HepG2 (cell line): ENCODE measurements at regions not wholly inside any gene's neighbourhood (a gene's known extent, or its start where the extent isn't known, plus 50 kb on each side); places are given as distances from the start of the nearest gene placed in this dataset.
A peak's percentile ranks its signal among the peaks of the same experiment; 100 is the strongest.

Experiments used
- ARID2 ChIP-seq: sonication (generic); formaldehyde crosslinking; IDR thresholded peaks from 2 replicates; pipeline ENCODE4 v1.8.1; 2022; ENCODE audit warnings: mild to moderate bottlenecking, missing genetic modification reagents, borderline replicate concordance
- CREB1 ChIP-seq, 2 experiments: fragments of 450-650 bp in 1 of 2; IDR thresholded peaks; 2 replicates each; pipeline ENCODE4 v1.6.1; 2016 to 2017; ENCODE audit warnings: control low read depth in 1 of 2, mild to moderate bottlenecking in 1 of 2, missing compliant biosample characterization in 1 of 2, missing genetic modification characterization in 1 of 2
- CREB3 ChIP-seq: sonication (generic); formaldehyde crosslinking; IDR thresholded peaks from 2 replicates; pipeline ENCODE4 v1.5.0; 2020; ENCODE audit warnings: missing genetic modification reagents
- CREM ChIP-seq, 2 experiments: sonication (generic) in 1 of 2; formaldehyde crosslinking in 1 of 2; IDR thresholded peaks; 2 replicates each; pipeline versions ENCODE4 v1.4.0 to v1.6.1; 2016 to 2020; ENCODE audit warnings: antibody characterized with exemption in 1 of 2, mild to moderate bottlenecking in 1 of 2, missing genetic modification reagents in 1 of 2
- GABPB1 ChIP-seq: IDR thresholded peaks from 2 replicates; pipeline ENCODE4 v1.6.1; 2016; ENCODE audit warnings: mild to moderate bottlenecking, missing genetic modification reagents, moderate library complexity, missing compliant biosample characterization
- HNF4G ChIP-seq, 2 experiments: sonication (generic) in 1 of 2; formaldehyde crosslinking in 1 of 2; IDR thresholded peaks; 2 replicates each; pipeline versions ENCODE4 v1.4.0 to v1.6.1; 2011 to 2020; ENCODE audit warnings: borderline replicate concordance in 2 of 2, low read depth in 2 of 2, mild to moderate bottlenecking in 2 of 2, low read length in 1 of 2, missing genetic modification reagents in 1 of 2, moderate library complexity in 1 of 2
- LCORL ChIP-seq, 2 experiments: fragments of 450-650 bp in 1 of 2; sonication (generic) in 1 of 2; formaldehyde crosslinking in 1 of 2; IDR thresholded peaks; 2 replicates each; pipeline versions ENCODE4 v1.5.0 to v1.6.1; 2017 to 2020; ENCODE audit warnings: antibody characterized with exemption in 1 of 2, missing genetic modification reagents in 1 of 2
- NFATC3 ChIP-seq: sonication (generic); formaldehyde crosslinking; IDR thresholded peaks from 2 replicates; pipeline ENCODE4 v1.5.1; 2020; ENCODE audit warnings: mild to moderate bottlenecking, missing genetic modification reagents
- NR2F6 ChIP-seq, 2 experiments: IDR thresholded peaks; 2 replicates each; pipeline ENCODE4 v1.6.1; 2016; ENCODE audit warnings: antibody characterized with exemption in 1 of 2, mild to moderate bottlenecking in 1 of 2
- PITX1 ChIP-seq: sonication (generic); formaldehyde crosslinking; IDR thresholded peaks from 2 replicates; pipeline ENCODE4 v1.5.1; 2020; ENCODE audit warnings: mild to moderate bottlenecking, missing genetic modification reagents
- SOX13 ChIP-seq, 3 experiments: fragments of 450-650 bp in 1 of 3; sonication (generic) in 1 of 3; formaldehyde crosslinking in 1 of 3; IDR thresholded peaks in 2 of 3; conservative IDR thresholded peaks in 1 of 3; 2 replicates each; pipeline versions ENCODE4 v1.5.0 to v1.6.1; 2016 to 2020; ENCODE audit warnings: antibody characterized with exemption in 1 of 3, mild to moderate bottlenecking in 1 of 3, missing compliant biosample characterization in 1 of 3, missing genetic modification reagents in 1 of 3, moderate library complexity in 1 of 3
- TAF15 ChIP-seq: fragments of 200-400 bp; formaldehyde crosslinking; IDR thresholded peaks from one replicate; pipeline ENCODE4 v1.6.1; 2018; ENCODE audit warnings: mild to moderate bottlenecking, low read depth, low read length; ENCODE audit not compliant: poor library complexity, severe bottlenecking
- ZBTB21 ChIP-seq: sonication (generic); formaldehyde crosslinking; IDR thresholded peaks from 2 replicates; pipeline ENCODE4 v1.4.0; 2020; ENCODE audit warnings: missing genetic modification reagents
- ZFX ChIP-seq: sonication (generic); formaldehyde crosslinking; IDR thresholded peaks from 2 replicates; pipeline ENCODE4 v1.4.0; 2020; ENCODE audit warnings: mild to moderate bottlenecking, low read depth, missing genetic modification reagents, moderate library complexity
- ZKSCAN8 ChIP-seq: IDR thresholded peaks from 2 replicates; pipeline ENCODE4 v1.6.1; 2016; ENCODE audit warnings: borderline replicate concordance, missing genetic modification reagents, missing compliant biosample characterization
- ZNF24 ChIP-seq: fragments of 450-650 bp; IDR thresholded peaks from 2 replicates; pipeline ENCODE4 v1.6.1; 2017; ENCODE audit warnings: antibody characterized with exemption, mild to moderate bottlenecking
- ZNF326 ChIP-seq: sonication (generic); formaldehyde crosslinking; IDR thresholded peaks from 2 replicates; pipeline ENCODE4 v1.4.0; 2020; ENCODE audit warnings: missing genetic modification reagents, borderline replicate concordance
- ZNF709 ChIP-seq: sonication (generic); formaldehyde crosslinking; IDR thresholded peaks from 2 replicates; pipeline ENCODE4 v1.5.0; 2020; ENCODE audit warnings: mild to moderate bottlenecking, missing genetic modification reagents
- ZNF768 ChIP-seq: sonication (generic); formaldehyde crosslinking; IDR thresholded peaks from 2 replicates; pipeline ENCODE4 v1.4.0; 2020; ENCODE audit warnings: missing genetic modification reagents
- TF ChIP-seq, protein P1 (sequence below): sonication (generic); formaldehyde crosslinking; IDR thresholded peaks from 2 replicates; pipeline ENCODE4 v1.8.0; 2022; ENCODE audit warnings: missing genetic modification reagents, mild to moderate bottlenecking, inconsistent platforms, borderline replicate concordance
- TF ChIP-seq, protein P2 (sequence below): sonication (generic); formaldehyde crosslinking; IDR thresholded peaks from 2 replicates; pipeline ENCODE4 v1.8.0; 2022; ENCODE audit warnings: missing genetic modification reagents, mild to moderate bottlenecking, moderate library complexity, borderline replicate concordance

DNA sequence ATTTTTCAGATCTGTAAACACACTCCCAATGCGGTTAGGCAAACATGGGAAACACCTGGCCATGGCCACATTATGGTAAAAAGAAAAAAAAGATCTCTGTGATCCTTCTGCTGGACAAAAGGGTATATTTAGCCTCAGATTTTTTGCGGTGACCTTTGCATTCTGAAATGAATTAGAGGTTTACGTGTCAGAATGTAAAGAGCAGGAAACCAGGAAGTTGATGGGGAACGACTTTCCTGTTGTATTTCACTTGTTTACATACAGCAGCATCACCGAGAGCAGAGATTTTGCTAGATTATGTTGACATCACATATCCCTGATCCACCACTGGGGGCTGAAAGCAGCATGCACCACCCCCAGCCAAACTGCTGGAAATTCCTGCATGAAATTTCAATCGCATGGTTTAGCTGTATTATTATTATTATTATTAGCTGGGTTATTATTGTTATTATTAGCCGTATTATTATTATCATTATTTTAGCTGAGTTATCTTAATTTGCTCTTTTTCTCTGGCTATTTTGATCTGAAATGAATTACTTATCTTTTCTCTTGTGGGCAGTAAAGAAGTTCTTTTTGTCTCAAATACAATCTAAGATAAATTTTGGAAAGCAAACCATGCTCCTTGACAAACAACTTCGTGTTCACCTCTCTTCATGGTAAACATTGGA lies 189.4 kb downstream of the ZFP64 start (continued):
- no peak for TF ChIP-seq NFATC3 (CRISPR knock-in tag)
- no peak for TF ChIP-seq ZNF768
- no peak for TF ChIP-seq ARID2 (CRISPR knock-in tag)
- 0 out of 2 replicates have a peak, but pooled peaks have one; percentile 5 for TF ChIP-seq ZNF24
- TF ChIP-seq ZBTB21 (CRISPR knock-in tag) = peak; percentile 77
- peak; percentile 37; the same call in 1 of the 2 replicates for TF ChIP-seq HNF4G (IDR thresholded peaks at IDR 0.05; ENCODE audit: borderline replicate concordance, low read depth, low read length)
- TF ChIP-seq HNF4G (CRISPR knock-in tag; IDR thresholded peaks at IDR 0.05; ENCODE audit: borderline replicate concordance, low read depth) = no peak; the same call in 1 of the 2 replicates
- TF ChIP-seq, protein P1, sequence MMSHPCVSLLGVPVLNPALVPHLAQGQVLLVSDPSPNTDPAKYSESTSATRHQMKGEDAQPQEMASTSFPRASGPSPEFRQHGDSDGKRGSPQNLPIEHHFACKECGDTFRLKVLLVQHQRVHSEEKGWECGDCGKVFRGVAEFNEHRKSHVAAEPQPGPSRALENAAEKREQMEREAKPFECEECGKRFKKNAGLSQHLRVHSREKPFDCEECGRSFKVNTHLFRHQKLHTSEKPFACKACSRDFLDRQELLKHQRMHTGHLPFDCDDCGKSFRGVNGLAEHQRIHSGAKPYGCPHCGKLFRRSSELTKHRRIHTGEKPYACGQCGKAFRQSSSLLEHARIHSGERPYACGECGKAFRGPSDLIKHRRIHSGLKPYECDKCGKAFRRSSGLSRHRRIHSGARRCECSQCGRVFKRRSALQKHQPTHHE = no peak
- peak; percentile 80 for TF ChIP-seq CREB1 (IDR thresholded peaks at IDR 0.05)
- no peak for TF ChIP-seq CREB1 (CRISPR knock-in tag; IDR thresholded peaks at IDR 0.05)
- no peak for TF ChIP-seq GABPB1 (CRISPR knock-in tag)
- TF ChIP-seq, protein P2, sequence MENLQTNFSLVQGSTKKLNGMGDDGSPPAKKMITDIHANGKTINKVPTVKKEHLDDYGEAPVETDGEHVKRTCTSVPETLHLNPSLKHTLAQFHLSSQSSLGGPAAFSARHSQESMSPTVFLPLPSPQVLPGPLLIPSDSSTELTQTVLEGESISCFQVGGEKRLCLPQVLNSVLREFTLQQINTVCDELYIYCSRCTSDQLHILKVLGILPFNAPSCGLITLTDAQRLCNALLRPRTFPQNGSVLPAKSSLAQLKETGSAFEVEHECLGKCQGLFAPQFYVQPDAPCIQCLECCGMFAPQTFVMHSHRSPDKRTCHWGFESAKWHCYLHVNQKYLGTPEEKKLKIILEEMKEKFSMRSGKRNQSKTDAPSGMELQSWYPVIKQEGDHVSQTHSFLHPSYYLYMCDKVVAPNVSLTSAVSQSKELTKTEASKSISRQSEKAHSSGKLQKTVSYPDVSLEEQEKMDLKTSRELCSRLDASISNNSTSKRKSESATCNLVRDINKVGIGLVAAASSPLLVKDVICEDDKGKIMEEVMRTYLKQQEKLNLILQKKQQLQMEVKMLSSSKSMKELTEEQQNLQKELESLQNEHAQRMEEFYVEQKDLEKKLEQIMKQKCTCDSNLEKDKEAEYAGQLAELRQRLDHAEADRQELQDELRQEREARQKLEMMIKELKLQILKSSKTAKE = peak; percentile 13; the same call in 1 of the 2 replicates
- no peak for TF ChIP-seq CREB3 (CRISPR knock-in tag)
- no peak for TF ChIP-seq TAF15
- TF ChIP-seq ZNF326 (CRISPR knock-in tag) = no peak
- TF ChIP-seq PITX1 (CRISPR knock-in tag) = peak; percentile 70; the same call in 1 of the 2 replicates
- no peak for TF ChIP-seq ZNF709
- peak; percentile 90 for TF ChIP-seq ZKSCAN8 (CRISPR knock-in tag)
- no peak for TF ChIP-seq ZFX
- no peak for TF ChIP-seq SOX13 (IDR thresholded peaks at IDR 0.05)
- peak in 1 of 2 experiments; percentile 79; a peak in 2 of 4 replicates for TF ChIP-seq SOX13 (CRISPR knock-in tag; conservative IDR thresholded peaks at IDR 0.05 in 1 of 2, IDR thresholded peaks at IDR 0.05 in 1 of 2)
- peak; percentile 48; the same call in 1 of the 2 replicates for TF ChIP-seq LCORL (IDR thresholded peaks at IDR 0.05)
- TF ChIP-seq LCORL (CRISPR knock-in tag; IDR thresholded peaks at IDR 0.05) = peak; percentile 72; the same call in 1 of the 2 replicates
- peak; percentile 69 for TF ChIP-seq CREM (IDR thresholded peaks at IDR 0.05)
- no peak for TF ChIP-seq CREM (CRISPR knock-in tag; IDR thresholded peaks at IDR 0.05)
- TF ChIP-seq NR2F6 (IDR thresholded peaks at IDR 0.05) = peak; percentile 87
- peak; percentile 90 for TF ChIP-seq NR2F6 (CRISPR knock-in tag; IDR thresholded peaks at IDR 0.05)
